ENCODE measurements at regions not wholly inside any gene's neighbourhood (a gene's known extent, or its start where the extent isn't known, plus 50 kb on each side); places are given as distances from the start of the nearest gene placed in this dataset.

DNA sequence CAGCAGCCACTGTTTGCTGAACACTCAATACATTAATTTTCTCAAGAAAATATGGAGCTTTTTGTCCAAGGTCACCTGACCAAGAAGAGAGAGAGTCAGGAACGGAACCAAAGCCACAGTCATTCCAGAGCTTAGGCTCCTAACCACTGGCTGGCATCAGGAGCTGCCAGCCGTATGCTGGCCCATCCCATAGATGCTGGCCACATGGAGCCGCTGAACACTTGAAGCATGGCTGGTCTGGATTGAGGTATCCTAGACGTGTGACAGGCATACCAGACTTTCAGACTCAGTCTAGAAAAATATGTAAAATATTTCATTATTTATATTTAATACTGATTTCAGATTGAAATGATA is 458.7 kb downstream of the MATN1 start:
- 53 to 65% (median 64%) methylated on average over 4 of the region's 4 CpGs for WGBS, 3 donors
- no peak overlapping the region for H3K27ac ChIP-seq
- H3K9me3 ChIP-seq = no peaks in the 10 kb centered on the region
- TF ChIP-seq POLR2A (IDR thresholded peaks at IDR 0.05) = no peak
- TF ChIP-seq, protein P1, sequence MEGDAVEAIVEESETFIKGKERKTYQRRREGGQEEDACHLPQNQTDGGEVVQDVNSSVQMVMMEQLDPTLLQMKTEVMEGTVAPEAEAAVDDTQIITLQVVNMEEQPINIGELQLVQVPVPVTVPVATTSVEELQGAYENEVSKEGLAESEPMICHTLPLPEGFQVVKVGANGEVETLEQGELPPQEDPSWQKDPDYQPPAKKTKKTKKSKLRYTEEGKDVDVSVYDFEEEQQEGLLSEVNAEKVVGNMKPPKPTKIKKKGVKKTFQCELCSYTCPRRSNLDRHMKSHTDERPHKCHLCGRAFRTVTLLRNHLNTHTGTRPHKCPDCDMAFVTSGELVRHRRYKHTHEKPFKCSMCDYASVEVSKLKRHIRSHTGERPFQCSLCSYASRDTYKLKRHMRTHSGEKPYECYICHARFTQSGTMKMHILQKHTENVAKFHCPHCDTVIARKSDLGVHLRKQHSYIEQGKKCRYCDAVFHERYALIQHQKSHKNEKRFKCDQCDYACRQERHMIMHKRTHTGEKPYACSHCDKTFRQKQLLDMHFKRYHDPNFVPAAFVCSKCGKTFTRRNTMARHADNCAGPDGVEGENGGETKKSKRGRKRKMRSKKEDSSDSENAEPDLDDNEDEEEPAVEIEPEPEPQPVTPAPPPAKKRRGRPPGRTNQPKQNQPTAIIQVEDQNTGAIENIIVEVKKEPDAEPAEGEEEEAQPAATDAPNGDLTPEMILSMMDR (IDR thresholded peaks at IDR 0.05) = no peak
- no peak overlapping the region for H3K4me3 ChIP-seq
- H3K4me1 ChIP-seq (ENCODE audit: insufficient read depth) = no peaks in the 10 kb centered on the region
- no peaks in the 10 kb centered on the region for H3K27me3 ChIP-seq
- intact Hi-C loops (cut with DNase I) = no loop called here
- DNase-seq = no peak
- H3K36me3 ChIP-seq = no peaks in the 10 kb centered on the region

DNA sequence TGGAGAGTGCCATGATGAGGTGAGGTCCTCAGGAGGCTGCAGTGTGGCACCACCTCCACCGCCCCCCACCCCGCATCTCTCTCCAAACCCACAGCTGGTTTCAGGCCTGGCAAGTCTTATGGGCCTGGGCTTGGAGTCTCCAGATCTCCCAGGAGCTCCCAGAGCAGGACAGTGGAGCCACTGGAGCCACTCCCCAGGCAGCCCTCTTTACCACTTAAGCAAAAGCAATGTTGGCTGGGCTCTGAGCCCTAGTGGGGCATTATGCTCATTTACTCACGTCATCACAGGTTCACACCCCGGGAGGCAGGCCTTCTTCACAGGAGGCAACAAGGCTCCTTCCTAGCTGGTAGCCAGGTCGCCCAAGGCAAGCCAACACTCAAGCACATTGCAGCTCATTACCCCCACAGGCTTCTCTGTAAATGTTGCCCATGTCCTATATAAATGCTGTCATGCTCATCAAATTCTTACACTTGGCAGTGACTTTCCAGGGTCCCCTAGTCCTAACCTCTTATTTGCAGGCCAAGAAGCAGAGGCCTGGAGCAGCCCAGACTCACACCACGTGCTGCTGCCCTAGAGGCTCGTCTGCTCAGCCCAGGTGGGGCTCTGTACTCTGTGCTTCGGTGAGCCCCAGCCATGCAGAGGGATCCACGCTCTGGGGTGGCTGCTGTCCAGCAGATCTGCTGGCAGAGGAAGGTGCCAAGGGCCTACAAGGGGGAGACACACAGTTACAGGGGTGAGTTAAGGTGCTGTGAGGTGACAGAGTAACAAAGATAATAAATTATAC is 459.3 kb downstream of the MATN1 start:
- no peak overlapping the region for H3K27ac ChIP-seq
- no peak for DNase-seq
- H3K36me3 ChIP-seq = no peaks in the 10 kb centered on the region
- H3K4me3 ChIP-seq = no peak overlapping the region
- intact Hi-C loops (cut with DNase I) = no loop called here
- TF ChIP-seq EP300 (IDR thresholded peaks at IDR 0.05) (no peak), POLR2A (IDR thresholded peaks at IDR 0.05) (no peak)
- TF ChIP-seq, protein P1 (IDR thresholded peaks at IDR 0.05) = no peak
- H3K4me1 ChIP-seq (ENCODE audit: insufficient read depth) = no peaks in the 10 kb centered on the region
- no peaks in the 10 kb centered on the region for H3K27me3 ChIP-seq
- WGBS, 3 donors = 77 to 78% (median 77%) methylated on average over 9 of the region's 9 CpGs
- no peaks in the 10 kb centered on the region for H3K9me3 ChIP-seq

DNA sequence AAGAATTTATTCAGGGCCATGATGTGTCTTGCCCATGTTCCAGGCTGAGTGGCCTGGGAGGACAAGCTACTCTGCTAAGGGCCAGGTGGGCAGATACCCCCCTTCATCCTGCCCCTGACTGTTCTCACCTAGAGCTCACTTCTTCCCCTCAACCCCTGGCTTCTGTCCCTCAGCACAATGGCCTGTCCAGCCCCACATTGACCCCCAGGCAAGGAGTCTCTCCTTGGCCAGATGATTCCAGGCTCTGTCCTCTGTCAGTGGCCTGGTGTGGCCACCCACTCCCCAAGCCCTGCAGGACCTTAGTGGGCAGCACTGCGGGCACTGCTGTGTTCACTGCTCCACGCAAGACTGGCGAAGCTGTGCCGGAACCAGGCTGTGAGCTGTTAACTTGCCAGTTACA is 460.0 kb downstream of the MATN1 start:
- 70 to 100% (median 96%) methylated on average over 4 of the region's 4 CpGs for WGBS, 3 donors
- Histone ChIP-seq H3K9me3 (no peaks in the 10 kb centered on the region), H3K27me3 (no peaks in the 10 kb centered on the region), H3K4me1 (ENCODE audit: insufficient read depth) (no peaks in the 10 kb centered on the region), H3K4me3 (no peak overlapping the region), H3K27ac (no peak overlapping the region), H3K36me3 (no peaks in the 10 kb centered on the region)
- TF ChIP-seq, protein P1 (IDR thresholded peaks at IDR 0.05) = no peak
- TF ChIP-seq EP300 (IDR thresholded peaks at IDR 0.05) = no peak
- no peak for TF ChIP-seq POLR2A (IDR thresholded peaks at IDR 0.05)
- intact Hi-C loops (cut with DNase I) = no loop called here
- DNase-seq = no peak

DNA sequence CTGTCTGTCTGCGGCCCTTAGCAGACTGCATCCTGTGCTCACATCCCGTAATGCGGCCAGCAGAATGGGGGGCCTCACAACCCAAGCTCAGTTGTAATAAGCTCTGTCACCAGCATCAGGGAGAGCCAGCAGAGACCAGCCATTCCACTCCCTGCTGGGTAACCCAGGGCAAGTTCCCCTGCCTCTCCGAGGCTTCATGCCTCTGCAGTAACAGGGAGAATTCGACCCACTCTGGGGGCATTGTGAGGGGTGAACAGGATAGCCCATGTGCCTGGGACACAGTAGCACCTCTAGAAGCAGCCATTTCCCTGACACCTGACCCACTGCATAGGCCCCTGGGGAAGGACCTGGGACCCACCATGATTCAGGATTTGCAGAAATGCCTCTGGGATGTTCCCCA is 461.2 kb downstream of the MATN1 start:
- 70 to 84% (median 84%) methylated on average over 5 of the region's 5 CpGs for WGBS, 3 donors
- H3K27me3 ChIP-seq = no peaks in the 10 kb centered on the region
- intact Hi-C loops (cut with DNase I) = no loop called here
- H3K27ac ChIP-seq = no peak overlapping the region
- TF ChIP-seq POLR2A (IDR thresholded peaks at IDR 0.05) (no peak), EP300 (IDR thresholded peaks at IDR 0.05) (no peak)
- TF ChIP-seq, protein P1 (IDR thresholded peaks at IDR 0.05) = no peak
- no peak for DNase-seq
- H3K9me3 ChIP-seq = no peaks in the 10 kb centered on the region
- no peaks in the 10 kb centered on the region for H3K36me3 ChIP-seq
- no peaks in the 10 kb centered on the region for H3K4me1 ChIP-seq (ENCODE audit: insufficient read depth)
- no peak overlapping the region for H3K4me3 ChIP-seq

Measured in ovary (tissue), 7 donors.